ENCODE measurements at regions not wholly inside any gene's neighbourhood (a gene's known extent, or its start where the extent isn't known, plus 50 kb on each side); places are given as distances from the start of the nearest gene placed in this dataset.
"Not testable (repeated sequence)": the region's sequence is repeated elsewhere in the genome, so short reads cannot be mapped to it uniquely, and the experiment has no call there.

GRCh38 chr17:77610972-77611521 is 347.5 kb upstream of the TNRC6C start:
- peak; percentile 77 for DNase-seq

GRCh38 chr17:77611791-77612502 is 346.6 kb upstream of the TNRC6C start:
- DNase-seq, result no peak

- DNase-seq, result no peak
These were observed 345.3 kb upstream of the TNRC6C start for GRCh38 chr17:77613218-77613617.

- DNase-seq, result no peak
These were observed 344.9 kb upstream of the TNRC6C start for GRCh38 chr17:77613627-77614026.

- no peak for DNase-seq
These were observed 342.7 kb upstream of the TNRC6C start for GRCh38 chr17:77615703-77616253.

- no peak for DNase-seq
These were observed 342.2 kb upstream of the TNRC6C start for GRCh38 chr17:77616254-77616731.

- DNase-seq, result no peak
These were observed 341.0 kb upstream of the TNRC6C start for GRCh38 chr17:77617516-77617915.

- no peak for DNase-seq
These were observed 340.3 kb upstream of the TNRC6C start for GRCh38 chr17:77618173-77618572.

- no peak for DNase-seq
These were observed 339.8 kb upstream of the TNRC6C start for GRCh38 chr17:77618731-77619130.

- DNase-seq, result no peak
These were observed 339.2 kb upstream of the TNRC6C start for GRCh38 chr17:77619326-77619725.

- DNase-seq, result no peak
These were observed 338.7 kb upstream of the TNRC6C start for GRCh38 chr17:77619851-77620250.

GRCh38 chr17:77620282-77620681 is 338.2 kb upstream of the TNRC6C start:
- no peak for DNase-seq

GRCh38 chr17:77622084-77622483 is 336.4 kb upstream of the TNRC6C start:
- DNase-seq, result not testable (repeated sequence)

GRCh38 chr17:77622647-77623046 is 335.9 kb upstream of the TNRC6C start:
- no peak for DNase-seq

GRCh38 chr17:77623321-77623720 is 335.2 kb upstream of the TNRC6C start:
- DNase-seq, result not testable (repeated sequence)

GRCh38 chr17:77628035-77628434 is 330.5 kb upstream of the TNRC6C start:
- no peak for DNase-seq

- DNase-seq, result not testable (repeated sequence)
These were observed 329.2 kb upstream of the TNRC6C start for GRCh38 chr17:77629284-77629683.

GRCh38 chr17:77631307-77631706 is 327.2 kb upstream of the TNRC6C start:
- DNase-seq, result no peak

- DNase-seq, result no peak
These were observed 325.9 kb upstream of the TNRC6C start for GRCh38 chr17:77632619-77633018.

GRCh38 chr17:77634710-77635109 is 323.8 kb upstream of the TNRC6C start:
- no peak for DNase-seq

GRCh38 chr17:77635176-77635575 is 323.3 kb upstream of the TNRC6C start:
- DNase-seq, result no peak

- not testable (repeated sequence) for DNase-seq
These were observed 322.7 kb upstream of the TNRC6C start for GRCh38 chr17:77635785-77636184.

GRCh38 chr17:77636835-77637817 is 321.4 kb upstream of the TNRC6C start:
- no peak for DNase-seq
